NB4 (cell line): ENCODE measurements at regions not wholly inside any gene's neighbourhood (a gene's known extent, or its start where the extent isn't known, plus 50 kb on each side); places are given as distances from the start of the nearest gene placed in this dataset.

Source experiments
- MYC ChIP-seq: IDR thresholded peaks from 2 replicates; pipeline ENCODE4 v1.6.1; 2011; ENCODE audit warnings: low read depth, low read length
- POLR2A ChIP-seq: IDR thresholded peaks from 2 replicates; pipeline ENCODE4 v1.6.1; 2011; ENCODE audit warnings: mild to moderate bottlenecking; ENCODE audit not compliant: insufficient read length; ENCODE audit errors: extremely low read depth
- TF ChIP-seq, protein P1 (sequence below): IDR thresholded peaks from one replicate; pipeline ENCODE4 v1.5.1; 2012; ENCODE audit warnings: low read depth, low read length

GRCh38 chr20:52533401-52533800, 341.8 kb upstream of the ZFP64 start:
- TF ChIP-seq, protein P1, sequence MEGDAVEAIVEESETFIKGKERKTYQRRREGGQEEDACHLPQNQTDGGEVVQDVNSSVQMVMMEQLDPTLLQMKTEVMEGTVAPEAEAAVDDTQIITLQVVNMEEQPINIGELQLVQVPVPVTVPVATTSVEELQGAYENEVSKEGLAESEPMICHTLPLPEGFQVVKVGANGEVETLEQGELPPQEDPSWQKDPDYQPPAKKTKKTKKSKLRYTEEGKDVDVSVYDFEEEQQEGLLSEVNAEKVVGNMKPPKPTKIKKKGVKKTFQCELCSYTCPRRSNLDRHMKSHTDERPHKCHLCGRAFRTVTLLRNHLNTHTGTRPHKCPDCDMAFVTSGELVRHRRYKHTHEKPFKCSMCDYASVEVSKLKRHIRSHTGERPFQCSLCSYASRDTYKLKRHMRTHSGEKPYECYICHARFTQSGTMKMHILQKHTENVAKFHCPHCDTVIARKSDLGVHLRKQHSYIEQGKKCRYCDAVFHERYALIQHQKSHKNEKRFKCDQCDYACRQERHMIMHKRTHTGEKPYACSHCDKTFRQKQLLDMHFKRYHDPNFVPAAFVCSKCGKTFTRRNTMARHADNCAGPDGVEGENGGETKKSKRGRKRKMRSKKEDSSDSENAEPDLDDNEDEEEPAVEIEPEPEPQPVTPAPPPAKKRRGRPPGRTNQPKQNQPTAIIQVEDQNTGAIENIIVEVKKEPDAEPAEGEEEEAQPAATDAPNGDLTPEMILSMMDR, result no peak
- TF ChIP-seq POLR2A (no peak), MYC (no peak)
